MM.1S (cell line): ENCODE measurements at regions not wholly inside any gene's neighbourhood (a gene's known extent, or its start where the extent isn't known, plus 50 kb on each side); places are given as distances from the start of the nearest gene placed in this dataset.

ENCODE experiments used
- DNase-seq: peaks from one replicate; pipeline ENCODE4 v3.0.0-alpha.2; 2015
- H2AFZ ChIP-seq: fragments of 300-600 bp; sonication (generic); 2 replicates; pipeline ENCODE4 v1.6.0; 2016; ENCODE audit warnings: antibody characterized with exemption, low read length
- H3F3A ChIP-seq: fragments of 300-600 bp; sonication (generic); 2 replicates; pipeline ENCODE4 v1.6.1; 2016; ENCODE audit warnings: mild to moderate bottlenecking, antibody characterized with exemption, low read length, moderate library complexity, mixed read lengths; ENCODE audit not compliant: insufficient read depth
- H3K27ac ChIP-seq: fragments of 300-600 bp; sonication (generic); 2 replicates; pipeline ENCODE4 v1.5.1; 2016; ENCODE audit warnings: mild to moderate bottlenecking, low read length
- H3K27me3 ChIP-seq: fragments of 300-600 bp; sonication (generic); replicated peaks from 2 replicates; pipeline ENCODE4 v1.6.0; 2016; ENCODE audit warnings: low read length; ENCODE audit not compliant: insufficient read depth
- H3K36me3 ChIP-seq: fragments of 300-600 bp; sonication (generic); replicated peaks from 2 replicates; pipeline ENCODE4 v1.6.1; 2016; ENCODE audit warnings: mild to moderate bottlenecking, low read length, mixed read lengths; ENCODE audit not compliant: insufficient read depth
- H3K4me1 ChIP-seq: fragments of 300-600 bp; sonication (generic); 2 replicates; pipeline ENCODE4 v1.6.1; 2016; ENCODE audit warnings: low read length, mixed read lengths
- H3K4me2 ChIP-seq: fragments of 300-600 bp; sonication (generic); 2 replicates; pipeline ENCODE4 v1.6.0; 2016; ENCODE audit warnings: low read depth, low read length
- H3K4me3 ChIP-seq: fragments of 300-600 bp; sonication (generic); 2 replicates; pipeline ENCODE4 v1.5.1; 2016; ENCODE audit warnings: low read length, mixed read lengths
- H3K79me2 ChIP-seq: fragments of 300-600 bp; sonication (generic); 2 replicates; pipeline ENCODE4 v1.6.1; 2016; ENCODE audit warnings: mixed run types, low read length, mixed read lengths
- H3K9ac ChIP-seq: fragments of 300-600 bp; sonication (generic); 2 replicates; pipeline ENCODE4 v1.6.1; 2016; ENCODE audit warnings: low read length, mixed read lengths
- H3K9me2 ChIP-seq: fragments of 300-600 bp; sonication (generic); replicated peaks from 2 replicates; pipeline ENCODE4 v1.6.1; 2016; ENCODE audit warnings: mild to moderate bottlenecking, low read length, mixed read lengths; ENCODE audit not compliant: insufficient read depth
- H3K9me3 ChIP-seq: fragments of 300-600 bp; sonication (generic); replicated peaks from 2 replicates; pipeline ENCODE4 v1.6.1; 2016; ENCODE audit warnings: mild to moderate bottlenecking, low read length, mixed read lengths; ENCODE audit not compliant: insufficient read depth
- H4K20me1 ChIP-seq: fragments of 300-600 bp; sonication (generic); 2 replicates; pipeline ENCODE4 v1.6.1; 2016; ENCODE audit warnings: mild to moderate bottlenecking, low read length, moderate library complexity, mixed read lengths; ENCODE audit not compliant: insufficient read depth
- EZH2 ChIP-seq: fragments of 300-600 bp; sonication (generic); optimal IDR thresholded peaks from 2 replicates; pipeline ENCODE3; 2017; ENCODE audit warnings: low read depth, mild to moderate bottlenecking, antibody characterized with exemption, low read length, mixed read lengths
- EZH2phosphoT487 ChIP-seq: fragments of 300-600 bp; sonication (generic); IDR thresholded peaks from 2 replicates; pipeline ENCODE4 v1.6.1; 2018; ENCODE audit warnings: antibody characterized with exemption, low read length
- TF ChIP-seq, protein P1 (sequence below): fragments of 300-600 bp; sonication (generic); IDR thresholded peaks from 2 replicates; pipeline ENCODE4 v1.5.1; 2016; ENCODE audit warnings: antibody characterized with exemption, low read length, mixed read lengths

GRCh38 chr6:169839898-169840631, 88.6 kb downstream of the ERMARD start:
- no peak overlapping the region for H3K4me2 ChIP-seq

DNA sequence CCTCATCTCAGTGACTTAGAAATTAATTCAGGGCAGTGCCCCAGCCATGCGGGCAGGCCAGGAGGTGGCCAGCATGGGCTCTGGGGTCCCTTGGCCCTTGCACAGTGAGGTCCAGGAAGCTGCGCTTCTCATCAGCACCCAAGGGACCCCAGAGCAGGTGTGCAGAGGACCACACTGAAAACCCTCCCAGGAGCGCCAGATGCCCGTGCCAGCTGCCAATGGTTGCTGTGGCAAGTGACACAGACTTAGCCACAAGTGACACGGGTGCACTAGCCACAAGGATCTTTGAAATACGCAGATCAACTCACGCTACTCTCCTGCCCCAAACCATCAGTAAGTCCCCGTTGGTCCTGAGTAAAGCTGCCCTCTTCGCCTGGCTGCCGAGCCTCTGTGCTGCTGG, 88.1 kb downstream of the ERMARD start:
- H3K9ac ChIP-seq = no peak overlapping the region

More at GRCh38 chr6:169839898-169840631, 88.6 kb downstream of the ERMARD start:
- no peak overlapping the region for H3K4me3 ChIP-seq
- no peaks in the 10 kb centered on the region for H3F3A ChIP-seq
- no peaks in the 10 kb centered on the region for H3K4me1 ChIP-seq
- no peaks in the 10 kb centered on the region for H3K9me2 ChIP-seq
- H3K79me2 ChIP-seq = no peaks in the 10 kb centered on the region
- no peaks in the 10 kb centered on the region for H3K36me3 ChIP-seq
- H3K9me3 ChIP-seq = no peaks in the 10 kb centered on the region
- no peaks in the 10 kb centered on the region for H4K20me1 ChIP-seq
- no peak overlapping the region for H3K9ac ChIP-seq
- no peak for DNase-seq
- no peak overlapping the region for H3K27ac ChIP-seq
- no peaks in the 10 kb centered on the region; the same call in 1 of the 2 replicates for H3K27me3 ChIP-seq
- H2AFZ ChIP-seq = no peak overlapping the region
- no peak for TF ChIP-seq EZH2phosphoT487
- TF ChIP-seq, protein P1, sequence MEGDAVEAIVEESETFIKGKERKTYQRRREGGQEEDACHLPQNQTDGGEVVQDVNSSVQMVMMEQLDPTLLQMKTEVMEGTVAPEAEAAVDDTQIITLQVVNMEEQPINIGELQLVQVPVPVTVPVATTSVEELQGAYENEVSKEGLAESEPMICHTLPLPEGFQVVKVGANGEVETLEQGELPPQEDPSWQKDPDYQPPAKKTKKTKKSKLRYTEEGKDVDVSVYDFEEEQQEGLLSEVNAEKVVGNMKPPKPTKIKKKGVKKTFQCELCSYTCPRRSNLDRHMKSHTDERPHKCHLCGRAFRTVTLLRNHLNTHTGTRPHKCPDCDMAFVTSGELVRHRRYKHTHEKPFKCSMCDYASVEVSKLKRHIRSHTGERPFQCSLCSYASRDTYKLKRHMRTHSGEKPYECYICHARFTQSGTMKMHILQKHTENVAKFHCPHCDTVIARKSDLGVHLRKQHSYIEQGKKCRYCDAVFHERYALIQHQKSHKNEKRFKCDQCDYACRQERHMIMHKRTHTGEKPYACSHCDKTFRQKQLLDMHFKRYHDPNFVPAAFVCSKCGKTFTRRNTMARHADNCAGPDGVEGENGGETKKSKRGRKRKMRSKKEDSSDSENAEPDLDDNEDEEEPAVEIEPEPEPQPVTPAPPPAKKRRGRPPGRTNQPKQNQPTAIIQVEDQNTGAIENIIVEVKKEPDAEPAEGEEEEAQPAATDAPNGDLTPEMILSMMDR = no peak
- TF ChIP-seq EZH2 = no peak

GRCh38 chr6:169839029-169839481, 87.6 kb downstream of the ERMARD start:
- Histone ChIP-seq H3K36me3 (no peaks in the 10 kb centered on the region), H3K4me2 (no peak overlapping the region), H3K79me2 (no peaks in the 10 kb centered on the region), H2AFZ (no peak overlapping the region), H3K9me3 (no peaks in the 10 kb centered on the region), H3K4me1 (no peaks in the 10 kb centered on the region), H3K27me3 (no peaks in the 10 kb centered on the region; the same call in 1 of the 2 replicates), H4K20me1 (no peaks in the 10 kb centered on the region), H3K9ac (no peak overlapping the region), H3K4me3 (no peak overlapping the region), H3F3A (no peaks in the 10 kb centered on the region), H3K27ac (no peak overlapping the region), H3K9me2 (no peaks in the 10 kb centered on the region)
- no peak for DNase-seq
- TF ChIP-seq, protein P1 = no peak

More for the DNA sequence above, 88.1 kb downstream of the ERMARD start:
- Histone ChIP-seq H3K9me2 (no peaks in the 10 kb centered on the region), H3K4me3 (no peak overlapping the region), H3K36me3 (no peaks in the 10 kb centered on the region), H3K4me2 (no peak overlapping the region), H3K27ac (no peak overlapping the region), H3K27me3 (no peaks in the 10 kb centered on the region; the same call in 1 of the 2 replicates), H3K9me3 (no peaks in the 10 kb centered on the region), H3F3A (no peaks in the 10 kb centered on the region), H2AFZ (no peak overlapping the region), H3K79me2 (no peaks in the 10 kb centered on the region), H3K4me1 (no peaks in the 10 kb centered on the region), H4K20me1 (no peaks in the 10 kb centered on the region)
- no peak for TF ChIP-seq EZH2phosphoT487
- TF ChIP-seq, protein P1 = no peak
- no peak for TF ChIP-seq EZH2
- no peak for DNase-seq
